ENCODE measurements at regions not wholly inside any gene's neighbourhood (a gene's known extent, or its start where the extent isn't known, plus 50 kb on each side); places are given as distances from the start of the nearest gene placed in this dataset.
"Not testable (repeated sequence)": the region's sequence is repeated elsewhere in the genome, so short reads cannot be mapped to it uniquely, and the experiment has no call there.

GRCh38 chr2:215722125-215722524 lies 286.3 kb upstream of the FN1 start:
- intact Hi-C loops (cut with micrococcal nuclease; ENCODE audit: unreplicated experiment) (no loop called here), in situ Hi-C loops (cut with HindIII; ENCODE audit: extremely low pct_ligation_motif_present, low pct_unique_long_range_greater_than_20kb) (no loop called here)
- DNase-seq (ENCODE audit: low spot score): no peak
- Histone ChIP-seq H3K36me3 (replicated peaks in 1 of 2; ENCODE audit: control insufficient read depth in 1 of 2, insufficient read depth in 2 of 2, low read length in 2 of 2) (no peaks in the 10 kb centered on the region), H2AFZ (ENCODE audit: low read length) (no peak overlapping the region), H3K4me1 (ENCODE audit: insufficient read depth, low read length) (peaks cover 9% of the 10 kb centered on the region), H3K27me3 (ENCODE audit: control insufficient read depth in 1 of 2, insufficient read depth in 2 of 2, low read length in 2 of 2) (no peaks in the 10 kb centered on the region), H4K20me1 (ENCODE audit: insufficient read depth, low read length) (no peaks in the 10 kb centered on the region), H3K79me2 (ENCODE audit: insufficient read depth, low read length) (no peaks in the 10 kb centered on the region), H3K4me3 (replicated peaks in 1 of 3; ENCODE audit: insufficient read depth in 1 of 3, low read depth in 2 of 3, low read length in 3 of 3) (no peak overlapping the region), H3K27ac (ENCODE audit: extremely low read length, insufficient read depth, low read length) (no peak overlapping the region), H3K9me3 (ENCODE audit: low read length) (no peaks in the 10 kb centered on the region), H3K9ac (ENCODE audit: insufficient read depth, low read depth, low read length) (no peak overlapping the region), H3K4me2 (ENCODE audit: low read depth, low read length) (no peak overlapping the region)
- no peak for FAIRE-seq
- no TSS peak for BruUV-seq (replicated peaks)
- WGBS (ENCODE audit: low lambda C conversion rate): 94% methylated on average over 5 of the region's 5 CpGs
- TF ChIP-seq TMF1 (CRISPR knock-in tag; IDR thresholded peaks at IDR 0.05; ENCODE audit: low read depth): no peak
- no peak for ATAC-seq
- POLR2A ChIA-PET: interaction anchor here (0.7 kb wide), 1 partner anchor 28 kb away, joined by 3 read pairs; no protein-coding TSS in a partner anchor
- CTCF ChIA-PET (ENCODE audit: low intra/inter-chr PET ratio, low total read pairs): no interaction called here

- H3K9ac ChIP-seq (ENCODE audit: insufficient read depth, low read depth, low read length); H2AFZ ChIP-seq (ENCODE audit: low read length); H3K79me2 ChIP-seq (ENCODE audit: insufficient read depth, low read length); intact Hi-C loops (cut with micrococcal nuclease; ENCODE audit: unreplicated experiment); H3K9me3 ChIP-seq (ENCODE audit: low read length); H3K36me3 ChIP-seq (replicated peaks in 1 of 2; ENCODE audit: control insufficient read depth in 1 of 2, insufficient read depth in 2 of 2, low read length in 2 of 2); H3K27me3 ChIP-seq (ENCODE audit: control insufficient read depth in 1 of 2, insufficient read depth in 2 of 2, low read length in 2 of 2); DNase-seq (ENCODE audit: low spot score); CTCF ChIA-PET (ENCODE audit: low intra/inter-chr PET ratio, low total read pairs); H3K4me1 ChIP-seq (ENCODE audit: insufficient read depth, low read length); H3K4me3 ChIP-seq (replicated peaks in 1 of 3; ENCODE audit: insufficient read depth in 1 of 3, low read depth in 2 of 3, low read length in 3 of 3); H4K20me1 ChIP-seq (ENCODE audit: insufficient read depth, low read length); ATAC-seq; H3K27ac ChIP-seq (ENCODE audit: extremely low read length, insufficient read depth, low read length); H3K4me2 ChIP-seq (ENCODE audit: low read depth, low read length); in situ Hi-C loops (cut with HindIII; ENCODE audit: extremely low pct_ligation_motif_present, low pct_unique_long_range_greater_than_20kb); BruUV-seq (replicated peaks); FAIRE-seq; POLR2A ChIA-PET: not testable (repeated sequence)
- WGBS (ENCODE audit: low lambda C conversion rate): 96% methylated on average over 1 of the region's 1 CpG
- TF ChIP-seq ZNF281 (CRISPR knock-in tag; IDR thresholded peaks at IDR 0.05; ENCODE audit: borderline replicate concordance) (0 out of 2 replicates have a peak, but pooled peaks have one; percentile 15), ZMYM3 (CRISPR knock-in tag; IDR thresholded peaks at IDR 0.05) (0 out of 2 replicates have a peak, but pooled peaks have one; percentile 19)
Measured at GRCh38 chr2:215721515-215721914, 285.6 kb upstream of the FN1 start.

Measured in HepG2 (cell line).